OCI-LY3 (cell line): ENCODE measurements at regions not wholly inside any gene's neighbourhood (a gene's known extent, or its start where the extent isn't known, plus 50 kb on each side); places are given as distances from the start of the nearest gene placed in this dataset.

Experiments
- CTCF ChIP-seq: fragments of 200-600, 300-600 bp; sonication (generic); IDR thresholded peaks from 2 replicates; pipeline ENCODE4 v1.5.1; 2014; ENCODE audit warnings: antibody characterized with exemption, low read length, low read depth
- EZH2phosphoT487 ChIP-seq: fragments of 200-600 bp; shearing (Covaris generic); IDR thresholded peaks from 2 replicates; pipeline ENCODE4 v1.6.1; 2018; ENCODE audit warnings: antibody characterized with exemption, mixed run types, low read depth

GRCh38 chr2:8592736-8593135 is 89.1 kb upstream of the ID2 start:
- TF ChIP-seq CTCF (no peak), EZH2phosphoT487 (no peak)
